Ishikawa (cell line): ENCODE measurements at regions not wholly inside any gene's neighbourhood (a gene's known extent, or its start where the extent isn't known, plus 50 kb on each side); places are given as distances from the start of the nearest gene placed in this dataset.

Experiments used
- RAD21 ChIP-seq: IDR thresholded peaks from 2 replicates; pipeline ENCODE4 v1.6.1; 2012; ENCODE audit warnings: low read depth
- YY1 ChIP-seq: IDR thresholded peaks from 2 replicates; pipeline ENCODE4 v1.6.1; 2012; ENCODE audit warnings: low read depth
- TF ChIP-seq, protein P1 (sequence below): IDR thresholded peaks from 2 replicates; pipeline ENCODE4 v1.6.1; 2012

- TF ChIP-seq, protein P1, sequence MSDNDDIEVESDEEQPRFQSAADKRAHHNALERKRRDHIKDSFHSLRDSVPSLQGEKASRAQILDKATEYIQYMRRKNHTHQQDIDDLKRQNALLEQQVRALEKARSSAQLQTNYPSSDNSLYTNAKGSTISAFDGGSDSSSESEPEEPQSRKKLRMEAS = no peak
- TF ChIP-seq RAD21 (no peak), YY1 (no peak)
These were observed 55.5 kb upstream of the DLX4 start for GRCh38 chr17:49913226-49914095.
